RWPE2 (cell line): ENCODE measurements at regions not wholly inside any gene's neighbourhood (a gene's known extent, or its start where the extent isn't known, plus 50 kb on each side); places are given as distances from the start of the nearest gene placed in this dataset.

ENCODE experiments used
- ATAC-seq: fragments of 200-7000 bp; cut with Tn5 transposase; 3 replicates; pipeline ENCODE4 v1.9.1; 2021; ENCODE audit warnings: low read depth
- DNase-seq: peaks from one replicate; pipeline ENCODE4 v3.0.0-alpha.2; 2020; ENCODE audit warnings: low spot score
- H3K27ac ChIP-seq: fragments of 450-650 bp; 2 replicates; pipeline ENCODE4 v1.5.1; 2017; ENCODE audit warnings: mild to moderate bottlenecking; ENCODE audit not compliant: poor library complexity, severe bottlenecking
- H3K27me3 ChIP-seq: fragments of 250-450 bp; sonication (Bioruptor Pico); 2 replicates; pipeline ENCODE4 v1.5.1; 2021; ENCODE audit warnings: mild to moderate bottlenecking, moderate library complexity; ENCODE audit not compliant: insufficient read depth, poor library complexity, severe bottlenecking
- H3K36me3 ChIP-seq: fragments of 250-450 bp; sonication (Bioruptor Pico); 2 replicates; pipeline ENCODE4 v1.5.1; 2020; ENCODE audit warnings: low read depth, mild to moderate bottlenecking, moderate library complexity
- H3K4me1 ChIP-seq: fragments of 250-450 bp; sonication (Bioruptor Pico); 2 replicates; pipeline ENCODE4 v1.5.1; 2021; ENCODE audit warnings: mild to moderate bottlenecking, moderate library complexity; ENCODE audit not compliant: insufficient read depth, poor library complexity, severe bottlenecking
- H3K4me3 ChIP-seq: fragments of 250-450 bp; sonication (Bioruptor Pico); 2 replicates; pipeline ENCODE4 v1.5.1; 2021; ENCODE audit warnings: mild to moderate bottlenecking, moderate library complexity; ENCODE audit not compliant: severe bottlenecking
- H3K9me3 ChIP-seq: fragments of 250-450 bp; sonication (Bioruptor Pico); 2 replicates; pipeline ENCODE4 v1.5.1; 2021; ENCODE audit warnings: mild to moderate bottlenecking, moderate library complexity; ENCODE audit not compliant: severe bottlenecking
- CTCF ChIP-seq: fragments of 450-650 bp; IDR thresholded peaks from one replicate; pipeline ENCODE4 v1.5.1; 2017; ENCODE audit warnings: mild to moderate bottlenecking, moderate library complexity; ENCODE audit not compliant: poor library complexity, severe bottlenecking

GRCh38 chr9:110125763-110126351, 82.1 kb downstream of the C9orf152 start:
- H3K9me3 ChIP-seq = no peaks in the 10 kb centered on the region
- ATAC-seq (no peak), DNase-seq (no peak)
- peaks cover 16% of the 10 kb centered on the region for H3K4me1 ChIP-seq
- H3K4me3 ChIP-seq = no peak overlapping the region
- H3K27me3 ChIP-seq = no peaks in the 10 kb centered on the region
- no peaks in the 10 kb centered on the region for H3K36me3 ChIP-seq
- H3K27ac ChIP-seq = peak overlapping the region; percentile 13
- no peak for TF ChIP-seq CTCF

GRCh38 chr9:110126499-110126941, 81.4 kb downstream of the C9orf152 start:
- no peak overlapping the region for H3K4me3 ChIP-seq
- no peaks in the 10 kb centered on the region for H3K27me3 ChIP-seq
- H3K27ac ChIP-seq = no peak overlapping the region
- no peak for TF ChIP-seq CTCF
- ATAC-seq (no peak), DNase-seq (no peak)
- no peaks in the 10 kb centered on the region for H3K9me3 ChIP-seq
- H3K36me3 ChIP-seq = no peaks in the 10 kb centered on the region
- H3K4me1 ChIP-seq = peaks cover 18% of the 10 kb centered on the region

GRCh38 chr9:110126986-110127864, 80.7 kb downstream of the C9orf152 start:
- no peaks in the 10 kb centered on the region for H3K27me3 ChIP-seq
- H3K4me3 ChIP-seq = no peak overlapping the region
- peaks cover 20% of the 10 kb centered on the region for H3K4me1 ChIP-seq
- no peak overlapping the region for H3K27ac ChIP-seq
- no peak for DNase-seq
- no peaks in the 10 kb centered on the region for H3K36me3 ChIP-seq
- no peak for ATAC-seq
- no peak for TF ChIP-seq CTCF
- H3K9me3 ChIP-seq = no peaks in the 10 kb centered on the region

- no peak for DNase-seq
- no peak overlapping the region for H3K4me3 ChIP-seq
- no peak for TF ChIP-seq CTCF
- no peaks in the 10 kb centered on the region for H3K9me3 ChIP-seq
- no peak for ATAC-seq
- H3K27me3 ChIP-seq = no peaks in the 10 kb centered on the region
- peaks cover 27% of the 10 kb centered on the region for H3K4me1 ChIP-seq
- no peak overlapping the region for H3K27ac ChIP-seq
- no peaks in the 10 kb centered on the region for H3K36me3 ChIP-seq
Observed at GRCh38 chr9:110128664-110129329, 79.2 kb downstream of the C9orf152 start.
